Hematopoietic multipotent progenitor cell treated with erythropoietin and hydrocortisone succinate and interleukin-3 and kit ligand, for 15 days (in vitro differentiated cells): ENCODE measurements at regions not wholly inside any gene's neighbourhood (a gene's known extent, or its start where the extent isn't known, plus 50 kb on each side); places are given as distances from the start of the nearest gene placed in this dataset.
"Not testable (repeated sequence)": the region's sequence is repeated elsewhere in the genome, so short reads cannot be mapped to it uniquely, and the experiment has no call there.

Experiments used
- DNase-seq: peaks from one replicate; pipeline ENCODE4 v3.0.0-alpha.2; 2015; ENCODE audit warnings: low spot score

GRCh38 chr3:75242012-75242735 lies 422.0 kb upstream of the FRG2C start:
- no peak for DNase-seq

DNA sequence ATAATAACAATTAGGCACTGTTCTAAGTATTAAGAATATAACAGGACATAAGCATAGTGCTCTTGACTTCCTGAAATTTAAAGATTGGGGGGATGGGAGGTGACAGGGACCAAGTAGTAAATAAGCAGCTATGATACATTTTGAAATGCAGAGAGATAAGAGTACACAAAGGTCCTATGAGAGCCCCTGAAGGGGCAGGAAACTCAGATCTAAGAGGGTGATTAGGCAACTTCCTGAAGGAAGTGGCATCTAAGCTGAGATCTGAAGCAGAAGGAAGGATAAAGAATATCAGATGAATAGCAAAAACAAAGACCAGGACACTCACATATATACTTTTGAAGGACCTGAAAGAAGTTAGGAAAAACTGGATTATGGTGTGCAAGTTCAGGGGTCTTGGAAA lies 415.2 kb upstream of the FRG2C start:
- DNase-seq: no peak

GRCh38 chr3:75254685-75255084 lies 409.4 kb upstream of the FRG2C start:
- no peak for DNase-seq

GRCh38 chr3:75258825-75259683 lies 405.1 kb upstream of the FRG2C start:
- DNase-seq: peak; percentile 3

GRCh38 chr3:75260975-75261374 lies 403.2 kb upstream of the FRG2C start:
- not testable (repeated sequence) for DNase-seq

DNA sequence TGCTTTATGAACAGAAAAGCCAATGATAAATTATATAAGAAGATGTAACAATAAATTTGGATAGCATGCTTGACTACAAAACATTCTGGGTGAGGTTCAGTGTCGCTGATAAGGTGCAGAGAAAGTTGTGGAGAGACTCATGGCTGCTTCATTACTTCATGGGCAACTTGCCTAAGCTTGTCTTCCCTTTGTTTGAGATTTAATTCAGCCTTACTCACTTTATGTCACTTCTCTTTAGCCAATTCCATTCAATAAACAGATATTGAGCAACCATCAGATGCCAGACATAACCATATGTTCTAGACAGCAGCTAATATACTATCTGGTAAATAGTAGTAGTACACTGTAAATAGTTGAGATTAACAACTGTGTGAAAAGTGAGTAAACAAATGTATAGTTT lies 401.5 kb upstream of the FRG2C start:
- no peak for DNase-seq

DNA sequence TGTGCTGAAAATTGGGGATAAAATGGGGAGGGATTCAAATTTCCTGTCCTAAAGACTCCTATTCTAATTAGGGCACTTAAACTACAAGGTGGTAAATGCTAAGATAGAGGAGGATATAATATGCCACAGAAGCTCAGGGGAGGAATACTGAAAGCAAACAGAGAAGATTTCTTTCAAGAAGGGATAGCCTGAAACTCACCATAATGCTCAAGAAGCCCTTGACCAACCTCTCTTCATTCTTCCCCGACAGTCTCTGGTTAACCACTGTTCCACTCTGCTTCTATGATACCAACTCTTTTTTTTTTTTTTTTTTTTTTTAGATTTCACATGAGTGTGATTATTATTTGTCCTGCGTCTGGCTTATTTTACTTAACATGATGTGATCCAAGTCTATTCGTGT lies 398.2 kb upstream of the FRG2C start:
- no peak for DNase-seq

- not testable (repeated sequence) for DNase-seq
Observed at GRCh38 chr3:75268576-75268975, 395.6 kb upstream of the FRG2C start.

- not testable (repeated sequence) for DNase-seq
Observed at GRCh38 chr3:75272237-75272636, 391.9 kb upstream of the FRG2C start.

DNA sequence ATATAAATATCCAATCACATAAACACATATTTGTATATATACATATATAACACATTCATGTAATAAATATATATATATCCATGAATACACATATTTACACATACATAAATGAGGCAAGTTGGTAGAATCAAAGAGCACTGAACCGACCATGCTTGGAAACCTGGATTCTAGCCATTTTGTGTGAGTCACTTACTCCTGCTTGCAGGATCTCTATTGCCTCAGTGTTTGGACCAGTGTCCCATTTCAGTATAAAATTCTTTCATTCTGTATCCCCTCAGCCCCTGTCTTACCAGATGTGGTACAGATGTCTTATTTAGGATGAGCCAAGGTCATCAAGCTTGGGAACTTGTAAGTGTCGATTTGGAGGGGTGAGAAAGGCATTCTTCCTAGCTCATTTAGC lies 391.4 kb upstream of the FRG2C start:
- no peak for DNase-seq

GRCh38 chr3:75285531-75286148 lies 378.5 kb upstream of the FRG2C start:
- DNase-seq: not testable (repeated sequence)

DNA sequence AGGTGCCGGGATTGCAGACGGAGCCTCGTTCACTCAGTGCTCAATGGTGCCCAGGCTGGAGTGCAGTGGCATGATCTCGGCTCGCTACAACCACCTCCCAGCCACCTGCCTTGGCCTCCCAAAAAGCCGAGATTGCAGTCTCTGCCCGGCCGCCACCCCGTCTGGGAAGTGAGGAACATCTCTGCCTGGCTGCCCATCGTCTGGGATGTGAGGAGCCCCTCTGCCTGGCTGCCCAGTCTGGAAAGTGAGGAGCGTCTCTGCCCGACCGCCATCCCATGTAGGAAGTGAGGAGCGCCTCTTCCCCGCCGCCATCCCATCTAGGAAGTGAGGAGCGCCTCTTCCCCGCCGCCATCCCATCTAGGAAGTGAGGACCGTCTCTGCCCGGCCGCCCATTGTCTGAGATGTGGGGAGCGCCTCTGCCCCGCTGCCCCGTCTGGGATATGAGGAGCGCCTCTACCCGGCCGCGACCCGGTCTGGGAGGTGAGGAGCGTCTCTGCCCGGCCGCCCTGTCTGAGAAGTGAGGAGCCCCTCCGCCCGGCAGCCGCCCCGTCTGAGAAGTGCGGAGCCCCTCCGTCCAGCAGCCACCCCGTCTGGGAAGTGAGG lies 375.1 kb upstream of the FRG2C start:
- DNase-seq: not testable (repeated sequence)

DNA sequence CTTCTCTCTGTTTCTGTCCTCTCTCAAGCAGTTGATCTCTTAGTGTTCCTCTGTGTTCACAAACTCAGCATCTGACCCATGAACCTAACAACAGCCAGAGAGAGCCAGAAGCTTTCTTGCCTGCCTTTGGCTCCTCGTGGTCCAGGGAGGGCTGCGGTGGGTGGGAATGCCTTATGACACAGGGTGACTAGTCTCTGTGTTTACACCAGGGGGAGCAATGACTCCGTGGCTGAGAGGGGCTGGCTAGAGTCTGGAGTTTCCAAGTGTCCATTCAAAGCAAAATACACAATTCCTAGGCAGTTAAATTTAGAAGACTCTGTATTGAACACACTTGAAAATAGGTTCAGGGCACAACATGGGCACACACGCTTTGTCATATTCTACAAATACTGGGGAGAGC lies 370.0 kb upstream of the FRG2C start:
- peak; percentile 2 for DNase-seq

GRCh38 chr3:75295013-75295412 lies 369.1 kb upstream of the FRG2C start:
- no peak for DNase-seq

- no peak for DNase-seq
Observed at GRCh38 chr3:75296858-75297257, 367.3 kb upstream of the FRG2C start.

DNA sequence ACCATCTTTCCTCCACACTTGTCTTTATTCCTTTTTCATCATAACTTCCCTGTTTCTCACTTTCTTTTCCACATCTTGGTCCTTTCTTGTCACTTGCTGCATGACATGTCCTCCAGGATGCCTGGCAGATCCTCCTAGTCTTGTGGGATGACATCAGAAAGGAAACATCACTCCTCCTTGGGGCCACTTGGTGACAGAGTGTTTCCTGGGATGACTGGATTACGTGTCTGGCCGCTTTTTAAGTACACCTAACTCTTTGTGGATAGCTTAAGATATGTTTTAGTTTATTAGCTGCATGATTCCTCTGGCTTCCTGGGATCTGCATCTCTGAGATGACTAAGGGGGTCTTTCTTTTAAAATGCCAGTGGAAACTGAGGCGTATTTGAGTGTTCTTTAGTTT lies 363.5 kb upstream of the FRG2C start:
- no peak for DNase-seq

DNA sequence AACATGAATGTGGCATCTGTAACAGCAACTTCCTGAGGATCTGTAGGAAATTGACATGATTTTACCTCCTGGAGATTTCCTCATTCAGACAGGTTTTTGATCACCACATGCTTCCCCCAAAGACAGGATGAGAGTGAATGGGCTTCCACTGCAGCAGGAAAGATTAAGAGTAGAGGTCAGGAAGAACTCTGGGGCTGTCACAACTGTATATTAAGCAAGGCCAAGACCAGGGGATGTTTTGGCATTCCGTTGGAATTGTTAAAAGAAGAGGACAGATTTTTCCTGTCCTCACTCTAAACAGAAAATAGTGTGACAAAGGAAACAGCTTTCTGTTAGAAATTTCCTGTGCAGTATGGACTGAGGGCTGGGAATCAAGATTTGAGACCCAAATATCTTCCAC lies 363.1 kb upstream of the FRG2C start:
- DNase-seq: not testable (repeated sequence)

DNA sequence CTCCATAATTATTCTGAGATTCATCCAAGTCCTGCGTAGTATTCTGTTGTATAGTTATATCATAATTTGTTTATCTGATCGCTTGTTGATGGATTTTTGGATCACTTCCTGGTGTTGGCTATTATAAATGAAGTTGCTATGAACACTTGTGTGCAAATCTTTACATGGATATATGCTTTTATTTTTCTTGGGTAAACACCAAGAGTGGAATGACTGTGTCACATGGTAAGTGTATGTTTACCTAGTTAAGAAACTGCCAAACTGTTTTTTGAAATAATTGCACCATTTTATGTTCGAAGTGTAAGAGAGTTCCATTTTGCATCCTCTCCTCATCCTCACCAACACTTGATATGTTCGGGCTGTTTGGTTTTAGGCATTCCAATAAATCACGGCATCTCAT lies 360.4 kb upstream of the FRG2C start:
- no peak for DNase-seq

- DNase-seq: no peak
Observed at GRCh38 chr3:75305901-75306300, 358.2 kb upstream of the FRG2C start.

- not testable (repeated sequence) for DNase-seq
Observed at GRCh38 chr3:75311306-75311705, 352.8 kb upstream of the FRG2C start.

GRCh38 chr3:75312469-75312868 lies 351.7 kb upstream of the FRG2C start:
- DNase-seq: not testable (repeated sequence)

DNA sequence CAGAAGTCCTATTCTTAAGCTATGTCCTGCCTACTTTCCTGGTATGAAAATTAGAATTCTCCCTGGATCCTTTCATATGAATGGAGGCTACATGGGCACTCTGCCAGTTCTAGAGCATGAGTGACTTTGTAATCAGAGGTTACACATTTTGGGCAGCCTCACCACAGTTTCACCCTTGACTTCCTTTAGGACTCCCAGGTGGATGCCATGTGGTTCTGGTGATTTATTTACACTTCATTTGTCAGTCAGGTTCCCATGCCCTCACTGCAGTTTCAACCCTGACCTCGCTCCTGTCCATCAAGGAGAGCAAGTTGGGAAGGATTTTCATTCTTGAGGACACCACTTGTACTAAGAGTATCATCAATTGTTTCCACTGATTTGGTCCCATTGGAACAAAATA lies 344.4 kb upstream of the FRG2C start:
- not testable (repeated sequence) for DNase-seq

GRCh38 chr3:75320369-75320768 lies 343.8 kb upstream of the FRG2C start:
- no peak for DNase-seq
